ENCODE measurements at regions not wholly inside any gene's neighbourhood (a gene's known extent, or its start where the extent isn't known, plus 50 kb on each side); places are given as distances from the start of the nearest gene placed in this dataset.

DNA sequence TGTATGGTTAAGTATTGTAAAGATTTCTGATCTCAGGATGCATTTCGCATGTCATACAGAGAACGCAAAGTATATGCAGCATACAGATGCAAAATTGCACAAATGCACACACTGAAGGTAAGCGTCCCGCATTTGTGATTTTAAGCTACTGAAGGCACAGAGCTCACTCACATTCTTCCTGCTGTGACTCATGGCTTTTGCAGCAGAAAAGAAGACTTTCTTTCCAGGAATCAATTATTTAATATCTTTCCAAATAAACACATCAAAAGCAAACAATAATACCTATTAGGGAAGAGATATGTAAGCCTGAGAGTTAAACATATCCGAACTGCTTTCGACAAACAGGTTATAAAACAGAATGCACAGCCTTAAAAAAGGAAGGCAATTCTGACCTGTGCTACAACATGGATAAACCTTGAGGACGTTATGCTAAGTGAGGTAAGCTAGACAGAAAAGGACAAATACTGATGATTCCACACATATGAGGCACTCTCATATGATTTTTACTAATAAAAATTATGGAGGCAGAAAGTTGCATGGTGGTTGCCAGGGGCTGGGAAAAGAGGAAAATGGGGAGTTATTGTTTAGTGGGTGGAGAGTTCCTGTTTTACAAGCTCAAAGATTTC is 109.0 kb downstream of the TFAP2A start:
- DNase-seq (ENCODE audit: low spot score) = no peak

DNA sequence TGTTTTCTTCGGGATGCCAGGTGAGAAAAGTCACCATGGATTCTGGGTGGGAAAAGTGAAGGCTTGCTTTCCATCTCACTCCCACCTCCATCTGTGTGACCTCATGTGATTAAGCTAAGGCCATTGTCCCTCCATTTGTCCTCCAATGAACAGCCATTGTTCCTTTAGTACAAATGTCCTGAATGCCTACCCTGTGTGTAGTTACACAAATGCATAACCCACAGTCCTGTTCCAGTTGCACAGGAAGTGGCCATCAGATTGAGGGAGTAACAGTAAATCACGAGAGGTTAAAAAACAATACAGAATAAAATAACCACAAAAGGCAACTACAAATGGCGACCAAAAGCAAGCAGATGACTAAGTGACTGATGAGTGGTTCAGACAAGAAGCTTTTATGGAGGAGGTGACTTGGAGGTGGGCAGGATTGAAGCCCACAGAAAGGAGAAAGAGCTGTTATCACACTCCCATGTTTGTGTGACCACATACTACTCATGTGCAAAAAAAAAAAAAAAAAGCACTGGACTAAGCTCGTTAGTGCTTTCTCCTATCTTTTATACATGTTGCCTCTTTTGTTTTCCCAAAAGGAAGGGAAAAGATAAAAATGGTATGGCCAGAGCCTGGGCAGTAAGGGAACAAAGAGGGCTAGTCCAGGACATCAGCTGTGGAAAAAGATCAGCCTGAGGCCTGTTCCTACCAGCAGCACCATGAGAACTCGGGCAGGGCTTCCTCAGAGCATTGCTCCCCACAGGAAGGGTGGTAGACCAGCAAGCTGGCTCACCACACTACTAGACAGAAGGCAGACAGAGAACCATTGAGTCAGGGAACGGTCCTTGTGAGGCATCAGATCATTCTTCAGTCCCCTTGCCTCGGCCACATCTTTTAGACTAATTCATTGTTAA is 111.0 kb downstream of the TFAP2A start:
- no peak for DNase-seq (ENCODE audit: low spot score)

DNA sequence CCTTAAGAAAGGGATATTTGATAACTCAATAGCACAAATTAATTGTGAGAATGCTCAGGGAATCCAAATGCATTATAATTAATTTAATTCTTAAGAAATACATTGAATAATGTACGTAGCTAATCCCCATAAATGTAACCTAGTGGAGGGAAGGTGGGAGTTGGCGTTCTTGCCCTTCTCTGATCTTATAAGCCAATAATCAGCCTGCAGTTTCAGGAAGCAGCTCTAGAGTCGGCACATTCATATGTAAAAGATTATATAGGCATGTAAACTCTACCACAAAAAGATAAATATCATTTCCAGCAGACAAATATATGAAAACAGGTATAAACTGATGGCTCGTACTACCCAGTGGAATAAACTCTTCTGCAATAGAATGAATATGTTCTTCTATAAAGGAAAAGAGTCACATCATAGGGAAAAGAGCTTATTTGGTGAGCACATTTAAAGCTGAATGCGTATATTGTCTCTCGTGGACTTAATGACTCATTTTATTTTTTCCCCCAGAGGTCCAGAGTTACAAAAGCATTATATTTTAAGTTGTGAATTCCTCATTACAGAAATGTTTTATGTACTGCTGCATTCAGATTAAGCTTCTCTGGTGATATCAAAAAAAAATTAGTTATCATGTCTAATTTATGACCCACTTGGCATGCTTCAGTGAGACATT is 112.2 kb downstream of the TFAP2A start:
- DNase-seq (ENCODE audit: low spot score) = no peak

DNA sequence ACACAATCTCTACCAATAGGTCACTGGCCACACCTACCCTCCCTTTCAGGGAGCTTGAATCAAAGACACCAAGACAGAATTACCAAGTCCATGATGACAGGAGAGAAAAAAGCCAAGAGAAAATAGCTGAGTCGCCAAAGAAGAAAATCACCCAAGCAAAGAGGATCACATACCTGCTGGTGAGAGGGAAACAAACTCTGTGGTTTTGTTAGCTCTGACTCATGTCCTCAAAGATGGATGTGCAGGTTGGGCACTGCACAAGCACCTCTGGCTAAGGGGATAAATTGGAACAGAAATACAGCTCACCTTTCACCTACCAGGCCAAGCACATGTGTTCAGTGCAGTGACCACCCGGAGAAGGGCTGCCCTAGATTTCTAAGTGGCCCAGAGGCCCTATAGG is 114.8 kb downstream of the TFAP2A start:
- no peak for DNase-seq (ENCODE audit: low spot score)

DNA sequence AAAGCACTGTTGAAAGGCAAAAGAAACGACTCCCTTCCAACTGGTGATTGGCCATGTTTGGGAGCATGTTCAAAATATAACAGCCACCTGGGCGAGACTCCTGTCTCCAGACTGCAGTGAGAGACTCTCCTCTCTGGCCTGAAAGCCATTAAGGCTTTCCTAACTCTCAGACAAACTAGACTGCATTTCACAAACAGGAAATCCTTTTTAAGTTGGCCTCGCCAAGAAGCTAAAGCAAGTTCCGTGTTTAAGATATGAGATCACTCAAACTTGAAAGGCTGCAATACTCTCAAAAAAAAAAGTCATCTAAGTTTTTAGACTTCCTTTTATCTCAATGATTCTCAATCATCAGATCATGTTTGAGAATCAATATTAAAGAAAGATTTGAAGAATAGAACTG is 117.0 kb downstream of the TFAP2A start:
- no peak for DNase-seq (ENCODE audit: low spot score)

DNA sequence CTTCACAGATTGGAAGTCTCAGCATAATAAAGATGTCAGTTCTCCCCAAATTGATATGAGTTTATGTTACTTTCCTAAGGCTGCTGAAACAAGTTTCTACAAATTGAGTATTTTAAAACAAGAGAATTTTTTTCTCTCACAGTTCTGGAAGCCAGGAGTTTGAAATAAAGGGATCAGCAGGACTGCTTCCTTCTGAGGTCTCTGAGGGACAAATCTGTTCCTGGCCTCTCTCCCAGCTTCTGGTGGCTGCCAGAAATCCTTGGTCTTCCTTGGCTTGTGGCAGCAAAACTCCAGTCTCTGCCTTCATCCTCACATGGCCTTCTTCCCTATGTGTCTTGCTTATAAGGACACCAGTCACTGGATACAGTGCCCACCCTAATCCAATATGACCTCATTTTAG is 136.1 kb downstream of the TFAP2A start:
- no peak for DNase-seq (ENCODE audit: low spot score)

DNA sequence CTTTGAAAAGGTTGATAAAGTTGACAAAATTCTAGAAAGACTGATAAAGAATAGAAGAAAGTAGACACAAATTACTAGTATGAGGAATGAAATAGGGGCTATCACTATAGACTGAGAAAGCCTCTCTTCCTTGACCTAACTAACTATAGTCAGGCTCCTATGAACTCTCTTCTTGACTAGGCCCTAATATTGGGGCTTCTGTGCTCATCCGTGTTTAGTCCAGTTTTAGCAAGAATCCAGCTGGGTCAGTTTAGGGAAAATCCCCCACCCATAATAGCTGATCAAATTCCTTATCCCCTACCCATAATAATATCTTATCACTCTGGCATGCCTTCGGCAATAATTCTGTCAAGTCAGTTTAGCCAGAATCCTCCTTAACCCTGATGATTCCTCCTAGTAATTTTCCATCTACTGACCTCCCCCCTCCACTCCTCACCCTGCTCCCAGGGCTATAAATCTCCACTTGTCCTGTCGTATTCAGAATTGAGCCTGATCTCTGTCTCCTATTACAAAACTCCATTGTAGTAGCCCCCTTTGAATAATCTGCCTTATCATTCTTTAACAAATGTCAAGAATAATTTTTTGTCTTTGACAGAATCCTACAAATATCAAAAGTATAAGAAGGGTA is 138.1 kb downstream of the TFAP2A start:
- DNase-seq (ENCODE audit: low spot score) = no peak

DNA sequence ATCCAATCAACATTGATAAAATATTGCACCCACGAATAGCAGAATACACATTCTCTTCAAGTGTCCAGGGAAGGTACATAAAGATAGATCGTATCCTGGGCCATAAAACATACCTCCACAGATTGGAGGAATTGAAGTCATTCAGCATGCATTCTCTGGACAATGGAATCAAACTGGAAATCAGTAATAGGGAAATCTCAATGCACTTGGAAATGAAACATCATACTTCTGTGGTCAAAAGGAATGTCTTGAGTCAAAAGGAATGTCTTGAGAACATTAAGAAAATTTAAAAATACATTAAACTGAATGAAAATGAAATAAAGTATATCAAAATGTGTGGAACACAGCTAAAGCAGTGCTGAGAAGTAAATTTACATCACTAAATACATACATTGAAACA is 138.8 kb downstream of the TFAP2A start:
- DNase-seq (ENCODE audit: low spot score) = no peak

DNA sequence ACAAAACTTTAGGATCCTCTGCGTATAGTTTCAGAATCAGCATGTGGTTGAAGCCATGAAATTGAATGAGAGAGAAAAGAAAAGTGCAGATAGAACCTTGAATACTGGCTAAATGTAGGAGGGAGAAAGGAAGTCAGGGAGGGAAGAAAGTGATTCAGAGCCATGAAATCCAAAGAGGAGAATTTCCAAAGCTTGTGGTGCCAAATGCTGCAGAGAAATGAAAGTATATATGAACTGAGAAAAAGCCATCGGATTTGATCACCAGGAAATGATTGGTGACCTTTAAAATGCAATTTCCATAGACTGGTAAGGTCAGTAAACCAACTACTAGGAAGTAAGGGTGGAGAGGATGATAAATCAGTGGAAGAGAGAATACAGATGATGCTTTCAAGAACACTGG is 142.3 kb downstream of the TFAP2A start:
- no peak for DNase-seq (ENCODE audit: low spot score)

DNA sequence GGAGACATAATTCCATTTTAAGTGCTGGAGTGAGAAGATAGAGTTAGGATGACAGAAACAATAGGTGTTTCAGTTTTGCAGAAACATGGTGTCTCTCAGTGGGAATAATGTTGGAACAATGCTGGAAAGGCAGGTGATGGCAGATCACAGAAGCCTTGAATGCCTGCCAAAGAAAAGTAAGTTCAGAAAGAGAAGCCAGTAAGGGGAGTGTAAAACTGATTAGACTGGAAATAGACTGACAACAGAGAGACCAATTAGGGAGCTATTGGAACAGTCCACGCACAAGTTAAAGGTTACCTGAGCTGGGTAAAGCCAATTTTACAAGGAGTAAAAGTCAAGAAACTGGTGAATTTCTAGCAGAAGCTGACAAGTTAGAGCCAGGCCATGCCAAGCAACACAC is 142.9 kb downstream of the TFAP2A start:
- DNase-seq (ENCODE audit: low spot score) = no peak

DNA sequence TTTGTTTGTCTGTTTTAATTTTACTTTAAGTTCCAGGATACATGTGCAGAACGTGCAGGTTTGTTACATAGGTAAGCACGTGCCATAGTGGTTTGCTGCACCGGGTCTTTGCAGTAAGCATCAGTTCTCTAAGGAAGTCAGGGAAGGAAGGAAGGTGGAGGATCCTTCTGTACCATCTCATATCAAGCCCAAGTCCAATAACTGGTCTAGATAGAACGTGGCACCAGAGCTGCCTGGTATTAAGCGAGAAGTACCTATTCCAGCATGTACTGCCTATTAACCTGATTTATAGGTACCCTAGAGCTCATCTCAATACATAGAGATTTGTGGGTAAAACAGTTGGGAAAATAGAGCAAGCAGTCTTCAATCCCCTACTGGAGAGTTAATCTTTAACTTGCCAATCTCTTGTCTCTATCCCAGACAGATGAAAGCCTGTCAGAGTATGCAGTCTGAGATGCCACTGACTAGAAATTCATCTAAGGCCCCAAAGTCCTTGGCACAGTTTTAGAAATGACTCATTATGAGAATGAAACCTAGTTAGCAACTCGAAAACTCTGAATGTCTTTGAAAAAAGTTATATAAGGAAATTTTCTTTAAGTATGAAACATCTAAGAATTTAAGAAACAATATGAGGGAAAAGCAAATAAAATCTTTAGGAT is 144.9 kb downstream of the TFAP2A start:
- no peak for DNase-seq (ENCODE audit: low spot score)

DNA sequence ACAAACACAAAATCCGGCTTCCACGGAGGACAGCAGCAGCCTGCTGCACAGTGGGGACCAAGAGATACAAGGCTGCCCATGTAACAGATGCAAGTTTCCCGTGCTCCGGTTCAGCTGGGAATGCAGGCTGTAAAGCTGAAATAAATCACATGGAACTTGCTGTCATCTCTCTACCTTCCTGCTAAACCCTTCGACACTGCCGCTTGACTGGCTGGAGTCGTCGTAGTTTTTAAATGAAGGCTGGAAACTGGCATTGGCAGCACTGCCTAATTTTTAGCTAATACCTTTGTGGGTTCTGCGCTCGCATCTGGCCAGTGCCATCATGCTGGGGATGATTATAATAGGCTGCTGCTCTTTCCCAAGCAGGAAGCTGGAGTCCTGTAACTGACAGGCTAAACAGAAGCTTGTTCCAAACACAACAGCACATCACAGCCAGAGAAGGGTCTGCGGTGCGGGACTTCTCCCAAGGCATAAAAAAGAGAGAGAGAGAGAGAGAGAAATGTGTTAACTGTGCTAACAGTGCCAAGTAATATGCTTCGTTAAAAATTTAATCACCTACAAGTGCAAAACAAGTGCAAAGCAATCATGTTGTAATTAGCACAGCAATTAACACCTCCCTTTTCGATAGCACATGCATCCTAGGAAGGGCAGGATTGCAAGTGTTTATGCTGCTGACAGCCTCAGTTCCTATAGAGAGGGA is 146.1 kb downstream of the TFAP2A start:
- no peak for DNase-seq (ENCODE audit: low spot score)

DNA sequence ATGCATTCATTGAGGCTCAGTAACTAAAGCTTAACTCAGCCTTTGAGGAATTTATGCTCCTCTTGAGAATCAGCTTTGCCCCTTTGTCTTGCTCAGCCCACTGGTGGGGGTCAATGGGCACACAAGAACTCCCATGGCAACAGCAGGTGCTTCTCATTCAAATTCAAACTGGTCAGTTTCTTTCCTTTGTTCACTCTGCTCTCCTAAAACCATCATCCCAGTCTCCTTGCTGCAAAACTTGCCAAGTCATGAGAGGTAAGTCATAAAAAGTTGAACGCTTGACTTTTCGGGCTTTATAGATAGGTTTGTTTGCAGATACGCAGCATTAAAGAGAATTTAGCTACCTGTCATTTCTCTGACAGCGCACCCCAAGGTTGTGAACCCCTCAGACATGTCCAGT is 146.8 kb downstream of the TFAP2A start:
- DNase-seq (ENCODE audit: low spot score) = no peak

DNA sequence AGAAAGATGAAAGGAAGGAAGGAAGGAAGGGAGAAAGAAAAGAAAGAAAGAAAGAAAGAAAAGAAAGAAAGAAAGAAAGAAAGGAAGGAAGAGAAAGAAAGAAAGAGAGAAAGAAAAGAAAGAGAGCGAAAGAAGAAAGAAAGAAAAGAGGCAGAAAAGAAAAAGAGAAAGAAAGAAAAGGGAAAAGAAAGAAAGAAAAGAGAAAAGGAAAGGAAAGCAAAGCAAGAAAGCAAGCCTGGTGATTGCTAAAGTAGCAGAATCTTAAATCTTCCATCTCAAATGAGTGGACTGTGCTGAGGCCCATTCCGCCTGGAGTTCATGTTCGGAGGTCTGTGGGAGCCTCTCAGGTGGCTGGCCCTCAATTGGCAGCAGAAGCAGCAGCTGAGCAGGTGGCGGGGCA is 148.4 kb downstream of the TFAP2A start:
- DNase-seq (ENCODE audit: low spot score) = no peak

DNA sequence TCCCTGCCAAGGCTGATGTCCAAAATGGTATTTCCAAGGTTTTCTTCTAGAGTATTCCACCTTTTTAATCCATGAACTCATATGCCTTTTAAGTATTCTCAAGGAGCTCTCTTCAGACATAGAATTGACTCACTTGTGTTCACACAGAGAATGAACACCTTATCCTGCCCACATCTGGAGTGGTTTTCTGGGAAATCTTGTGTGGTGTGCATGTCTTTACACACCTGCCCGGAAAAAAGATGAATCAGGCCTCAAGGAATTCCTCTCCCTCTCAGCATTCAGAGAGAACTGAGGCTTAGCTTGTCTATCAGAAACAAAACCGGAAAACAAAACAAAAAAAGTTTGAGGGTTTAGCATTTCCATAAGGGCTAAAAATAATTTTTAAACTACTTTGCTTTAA is 148.8 kb downstream of the TFAP2A start:
- DNase-seq (ENCODE audit: low spot score) = no peak

DNA sequence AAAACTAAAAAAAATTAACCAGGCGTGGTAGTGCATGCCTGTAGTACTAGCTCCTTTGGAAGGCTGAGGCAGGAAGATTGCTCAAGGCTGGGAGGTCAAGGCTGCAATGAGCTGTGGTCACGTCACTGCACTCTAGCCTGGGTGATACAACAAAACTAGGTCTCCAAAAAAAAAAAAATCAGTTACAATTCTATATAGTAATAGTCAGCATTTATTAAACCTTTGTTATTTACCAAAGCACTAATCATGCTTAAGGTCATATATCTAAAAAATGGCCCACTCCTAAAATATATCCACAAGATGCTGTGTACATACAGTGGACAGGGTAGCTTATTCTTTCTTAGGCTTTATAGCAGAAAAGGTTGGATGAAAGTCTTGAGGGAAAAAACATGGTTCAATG is 152.4 kb downstream of the TFAP2A start:
- no peak for DNase-seq (ENCODE audit: low spot score)

DNA sequence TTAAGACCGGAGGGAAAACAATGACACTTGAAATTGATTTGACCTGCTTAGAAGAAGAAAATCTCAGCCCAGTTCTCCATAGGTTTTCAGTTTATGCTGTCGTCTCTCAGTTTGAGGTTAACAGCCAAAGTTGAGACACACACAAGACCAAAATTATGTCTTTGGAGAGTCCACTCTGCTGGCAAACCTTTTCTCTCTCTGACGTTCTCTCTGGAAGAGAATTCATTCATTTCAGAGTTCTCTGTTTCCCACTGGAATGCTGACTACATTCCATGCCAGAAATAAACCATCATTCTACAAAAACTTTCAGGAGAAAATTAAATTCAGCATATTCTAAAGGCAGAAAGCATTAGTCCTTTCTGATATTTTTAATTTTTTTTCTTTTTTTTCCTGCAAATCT is 155.2 kb downstream of the TFAP2A start:
- no peak for DNase-seq (ENCODE audit: low spot score)

DNA sequence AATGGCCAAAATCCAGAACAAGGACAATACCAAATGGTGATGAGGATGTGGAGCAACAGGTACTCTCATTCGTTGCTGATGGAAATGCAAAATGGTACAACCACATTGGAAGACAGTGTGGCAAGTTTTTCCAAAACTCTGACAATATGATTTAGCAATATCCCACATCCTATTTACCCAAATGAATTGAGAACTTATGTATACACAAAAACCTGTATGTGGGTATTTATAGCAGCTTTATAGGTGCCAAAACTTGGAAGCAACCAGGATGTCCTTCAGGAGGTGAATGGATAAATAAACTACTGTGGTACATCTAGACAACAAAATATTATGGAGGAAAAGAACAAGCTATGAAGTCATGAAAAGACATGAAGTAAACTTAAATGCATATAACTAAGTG is 156.5 kb downstream of the TFAP2A start:
- DNase-seq (ENCODE audit: low spot score) = no peak

DNA sequence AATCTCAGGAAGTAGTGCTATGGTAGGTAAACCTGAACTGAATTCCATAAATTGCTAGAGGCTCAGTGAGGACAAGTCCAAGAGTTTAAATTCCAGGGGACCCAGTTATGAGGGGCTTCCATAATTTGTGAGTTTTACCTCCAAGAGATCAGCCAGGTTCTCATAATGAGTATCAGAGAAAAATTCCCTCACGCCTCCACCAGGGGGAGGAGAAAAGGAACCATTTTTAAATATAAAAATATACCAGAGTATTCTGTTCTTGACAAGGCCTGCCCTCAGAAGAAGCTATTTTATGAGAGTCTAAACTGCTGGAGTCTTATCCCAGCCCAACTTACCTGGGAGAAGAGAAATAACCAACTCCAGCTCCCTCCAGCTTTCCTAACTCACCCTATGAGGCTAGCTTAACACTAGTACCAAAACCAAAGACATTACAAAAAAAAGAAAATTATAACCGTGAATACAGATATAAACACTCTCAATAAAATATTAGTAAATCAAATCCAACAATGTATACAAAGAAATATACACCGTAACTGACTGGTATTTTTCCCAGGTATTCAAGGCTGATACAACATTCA is 158.7 kb downstream of the TFAP2A start:
- DNase-seq (ENCODE audit: low spot score) = no peak

DNA sequence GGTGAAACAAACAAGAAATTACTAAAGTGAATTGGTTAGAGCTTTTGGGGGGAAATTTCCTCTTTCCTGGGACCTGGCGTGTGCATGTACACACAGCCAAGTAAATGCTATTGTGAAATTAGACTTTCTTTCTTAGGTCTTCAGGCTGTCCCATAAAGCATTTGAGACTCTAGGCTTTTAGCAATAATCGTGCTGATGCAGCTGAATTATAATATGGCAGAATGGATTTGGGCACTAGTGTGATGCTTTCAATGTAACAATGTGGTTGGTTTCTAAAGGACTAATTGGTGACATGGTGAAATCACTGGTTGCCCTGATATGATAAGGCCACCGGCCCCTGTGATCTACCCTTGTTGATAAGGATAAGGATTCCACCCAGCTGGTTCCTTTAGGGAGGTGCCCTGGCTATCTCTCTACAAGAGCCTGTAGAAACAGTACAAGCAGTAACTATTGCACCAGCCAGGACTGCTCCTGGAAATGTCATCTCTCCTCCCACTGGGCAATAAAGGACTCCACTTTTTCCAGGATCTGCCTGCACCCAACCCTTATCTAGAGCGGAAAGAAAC is 164.1 kb downstream of the TFAP2A start:
- DNase-seq (ENCODE audit: low spot score) = no peak
